Neuron (in vitro differentiated cells): ENCODE measurements at regions not wholly inside any gene's neighbourhood (a gene's known extent, or its start where the extent isn't known, plus 50 kb on each side); places are given as distances from the start of the nearest gene placed in this dataset.

Experiments
- H2AFZ ChIP-seq: one replicate; pipeline ENCODE4 v1.6.1; 2013; ENCODE audit warnings: low read depth, mild to moderate bottlenecking, inconsistent platforms, low read length, moderate library complexity
- H3K27me3 ChIP-seq: one replicate; pipeline ENCODE4 v1.6.1; 2013; ENCODE audit warnings: low read length; ENCODE audit not compliant: insufficient read depth
- H3K36me3 ChIP-seq: one replicate; pipeline ENCODE4 v1.6.1; 2013; ENCODE audit warnings: low read length; ENCODE audit not compliant: insufficient read depth
- H3K4me1 ChIP-seq: one replicate; pipeline ENCODE4 v1.6.1; 2013; ENCODE audit warnings: low read length; ENCODE audit not compliant: insufficient read depth
- H3K4me3 ChIP-seq: 2 replicates; pipeline ENCODE4 v1.5.1; 2013; ENCODE audit warnings: mild to moderate bottlenecking, low read length, moderate library complexity
- H3K9me3 ChIP-seq: one replicate; pipeline ENCODE4 v1.6.1; 2013; ENCODE audit warnings: low read length

GRCh38 chr2:198692907-198693510, 764.7 kb downstream of the SATB2 start:
- Histone ChIP-seq H3K4me1 (peaks cover 7% of the 10 kb centered on the region), H3K4me3 (no peak overlapping the region), H3K27me3 (no peaks in the 10 kb centered on the region), H3K36me3 (no peaks in the 10 kb centered on the region), H3K9me3 (no peaks in the 10 kb centered on the region), H2AFZ (no peak overlapping the region)

- no peaks in the 10 kb centered on the region for H3K27me3 ChIP-seq
- H3K9me3 ChIP-seq, result no peaks in the 10 kb centered on the region
- no peak overlapping the region for H2AFZ ChIP-seq
Measured at GRCh38 chr2:198691236-198691635, 766.5 kb downstream of the SATB2 start.

GRCh38 chr2:198664321-198664720, 793.4 kb downstream of the SATB2 start:
- no peak overlapping the region for H3K4me3 ChIP-seq
- H3K27me3 ChIP-seq, result no peaks in the 10 kb centered on the region
- no peak overlapping the region for H2AFZ ChIP-seq
- H3K36me3 ChIP-seq, result no peaks in the 10 kb centered on the region
- H3K4me1 ChIP-seq, result no peaks in the 10 kb centered on the region
- no peaks in the 10 kb centered on the region for H3K9me3 ChIP-seq

More at GRCh38 chr2:198691236-198691635, 766.5 kb downstream of the SATB2 start:
- Histone ChIP-seq H3K4me3 (no peak overlapping the region), H3K36me3 (no peaks in the 10 kb centered on the region), H3K4me1 (peaks cover 7% of the 10 kb centered on the region)

GRCh38 chr2:198662905-198663304, 794.8 kb downstream of the SATB2 start:
- Histone ChIP-seq H3K4me1 (no peaks in the 10 kb centered on the region), H3K36me3 (no peaks in the 10 kb centered on the region), H2AFZ (no peak overlapping the region), H3K9me3 (no peaks in the 10 kb centered on the region), H3K4me3 (no peak overlapping the region), H3K27me3 (no peaks in the 10 kb centered on the region)

GRCh38 chr2:198660501-198660900, 797.2 kb downstream of the SATB2 start:
- no peaks in the 10 kb centered on the region for H3K27me3 ChIP-seq
- H3K4me3 ChIP-seq, result no peak overlapping the region
- no peak overlapping the region for H2AFZ ChIP-seq
- no peaks in the 10 kb centered on the region for H3K36me3 ChIP-seq
- no peaks in the 10 kb centered on the region for H3K9me3 ChIP-seq
- no peaks in the 10 kb centered on the region for H3K4me1 ChIP-seq

- Histone ChIP-seq H3K36me3 (no peaks in the 10 kb centered on the region), H3K4me3 (no peak overlapping the region), H3K9me3 (no peaks in the 10 kb centered on the region), H2AFZ (no peak overlapping the region), H3K4me1 (no peaks in the 10 kb centered on the region), H3K27me3 (no peaks in the 10 kb centered on the region)
Measured at GRCh38 chr2:198659096-198659870, 798.5 kb downstream of the SATB2 start.

- Histone ChIP-seq H3K4me3 (no peak overlapping the region), H3K27me3 (no peaks in the 10 kb centered on the region), H3K9me3 (no peaks in the 10 kb centered on the region), H2AFZ (no peak overlapping the region), H3K36me3 (no peaks in the 10 kb centered on the region), H3K4me1 (no peaks in the 10 kb centered on the region)
Measured at GRCh38 chr2:198657512-198658121, 800.1 kb downstream of the SATB2 start.

- Histone ChIP-seq H3K9me3 (no peaks in the 10 kb centered on the region), H2AFZ (no peak overlapping the region), H3K27me3 (no peaks in the 10 kb centered on the region), H3K4me3 (no peak overlapping the region), H3K4me1 (no peaks in the 10 kb centered on the region), H3K36me3 (no peaks in the 10 kb centered on the region)
Measured at GRCh38 chr2:198656869-198657268, 800.9 kb downstream of the SATB2 start.

- no peaks in the 10 kb centered on the region for H3K36me3 ChIP-seq
- no peaks in the 10 kb centered on the region for H3K4me1 ChIP-seq
- no peaks in the 10 kb centered on the region for H3K9me3 ChIP-seq
- no peak overlapping the region for H3K4me3 ChIP-seq
- no peak overlapping the region for H2AFZ ChIP-seq
- no peaks in the 10 kb centered on the region for H3K27me3 ChIP-seq
Measured at GRCh38 chr2:198654646-198655045, 803.1 kb downstream of the SATB2 start.

GRCh38 chr2:198653311-198653710, 804.4 kb downstream of the SATB2 start:
- Histone ChIP-seq H3K36me3 (no peaks in the 10 kb centered on the region), H2AFZ (no peak overlapping the region), H3K4me3 (no peak overlapping the region), H3K4me1 (no peaks in the 10 kb centered on the region), H3K9me3 (no peaks in the 10 kb centered on the region), H3K27me3 (no peaks in the 10 kb centered on the region)

- no peaks in the 10 kb centered on the region for H3K9me3 ChIP-seq
- no peaks in the 10 kb centered on the region for H3K36me3 ChIP-seq
- H2AFZ ChIP-seq, result no peak overlapping the region
- no peak overlapping the region for H3K4me3 ChIP-seq
- no peaks in the 10 kb centered on the region for H3K4me1 ChIP-seq
- no peaks in the 10 kb centered on the region for H3K27me3 ChIP-seq
Measured at GRCh38 chr2:198652461-198652860, 805.3 kb downstream of the SATB2 start.

- Histone ChIP-seq H3K4me1 (no peaks in the 10 kb centered on the region), H3K36me3 (no peaks in the 10 kb centered on the region), H3K9me3 (no peaks in the 10 kb centered on the region), H3K27me3 (no peaks in the 10 kb centered on the region), H2AFZ (no peak overlapping the region), H3K4me3 (no peak overlapping the region)
Measured at GRCh38 chr2:198645816-198646215, 811.9 kb downstream of the SATB2 start.

GRCh38 chr2:198641161-198641560, 816.6 kb downstream of the SATB2 start:
- Histone ChIP-seq H3K27me3 (no peaks in the 10 kb centered on the region), H3K4me1 (no peaks in the 10 kb centered on the region), H2AFZ (no peak overlapping the region), H3K4me3 (no peak overlapping the region), H3K9me3 (no peaks in the 10 kb centered on the region), H3K36me3 (no peaks in the 10 kb centered on the region)
